ENCODE measurements at regions not wholly inside any gene's neighbourhood (a gene's known extent, or its start where the extent isn't known, plus 50 kb on each side); places are given as distances from the start of the nearest gene placed in this dataset.

GRCh38 chr10:36269222-36269621, 627.1 kb upstream of the FZD8 start:
- TF ChIP-seq POLR2A (IDR thresholded peaks at IDR 0.05) (no peak), CTCF (IDR thresholded peaks at IDR 0.05) (no peak)

All from lower leg skin (tissue), 3 donors.